ENCODE measurements at regions not wholly inside any gene's neighbourhood (a gene's known extent, or its start where the extent isn't known, plus 50 kb on each side); places are given as distances from the start of the nearest gene placed in this dataset.

GRCh38 chr16:52932321-52932720 lies 120.4 kb downstream of the CHD9NB start (continued):
- TF ChIP-seq ZC3H4 (CRISPR knock-in tag; IDR thresholded peaks at IDR 0.05; ENCODE audit: borderline replicate concordance) = no peak
- TF ChIP-seq NONO (IDR thresholded peaks at IDR 0.05) = no peak
- TF ChIP-seq NONO (CRISPR knock-in tag; conservative IDR thresholded peaks at IDR 0.05) = no peak
- TF ChIP-seq HMG20B (CRISPR knock-in tag; conservative IDR thresholded peaks at IDR 0.05) = no peak

DNA sequence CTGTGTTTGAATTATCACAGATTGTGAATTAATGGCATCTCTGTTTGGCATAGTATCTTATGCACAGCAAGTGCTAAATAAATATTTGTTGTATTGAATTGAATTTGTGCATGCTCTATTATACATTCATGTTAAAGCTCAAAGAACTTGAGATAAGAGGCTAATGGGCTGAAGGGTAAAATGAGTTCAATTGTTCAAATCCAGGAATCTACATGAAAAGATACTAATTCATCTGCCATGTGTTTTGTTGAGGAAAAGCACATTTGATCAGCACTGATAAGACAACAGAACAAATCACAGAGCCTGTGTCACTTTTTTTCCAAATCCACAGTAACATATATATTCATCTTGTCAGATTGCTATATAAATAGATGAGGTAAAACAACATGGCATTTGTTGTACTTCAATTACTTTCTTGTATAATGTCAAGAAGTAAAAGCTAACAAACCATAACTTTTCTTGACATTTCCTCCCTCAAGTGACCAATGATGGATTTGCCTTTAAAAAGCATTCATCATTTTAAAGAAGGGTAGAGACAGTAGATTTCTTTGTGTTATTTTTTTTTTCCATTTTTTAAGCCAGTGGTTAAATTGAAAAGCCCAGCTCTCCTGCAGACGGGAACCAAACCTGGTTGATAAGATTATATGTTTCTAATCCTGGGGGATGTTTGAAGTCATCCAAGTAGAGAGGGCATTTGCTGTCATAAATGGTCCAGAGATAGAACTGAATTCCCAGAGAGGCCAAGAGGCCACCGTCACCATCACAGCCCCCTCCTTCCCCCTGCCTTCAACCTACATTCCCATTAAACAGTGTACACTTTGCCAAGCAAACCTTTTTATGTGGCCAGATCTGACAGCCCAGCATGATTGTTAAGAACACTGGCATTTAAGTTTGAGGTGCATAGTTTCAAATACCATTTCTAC lies 123.0 kb downstream of the CHD9NB start:
- intact Hi-C loops (cut with micrococcal nuclease; ENCODE audit: unreplicated experiment) = no loop called here
- ATAC-seq = no peak
- DNase-seq (ENCODE audit: low spot score) = no peak
- no peaks in the 10 kb centered on the region for H3K36me3 ChIP-seq (replicated peaks in 1 of 2; ENCODE audit: control insufficient read depth in 1 of 2, insufficient read depth in 2 of 2, low read length in 2 of 2)
- H3K27me3 ChIP-seq (ENCODE audit: control insufficient read depth in 1 of 2, insufficient read depth in 2 of 2, low read length in 2 of 2) = no peaks in the 10 kb centered on the region
- H3K79me2 ChIP-seq (ENCODE audit: insufficient read depth, low read length) = no peaks in the 10 kb centered on the region
- H3K9me3 ChIP-seq (ENCODE audit: low read length) = no peaks in the 10 kb centered on the region
- H3K4me3 ChIP-seq (replicated peaks in 1 of 3; ENCODE audit: insufficient read depth in 1 of 3, low read depth in 2 of 3, low read length in 3 of 3) = no peak overlapping the region
- ChIA-PET CTCF (ENCODE audit: low intra/inter-chr PET ratio, low total read pairs) (no interaction called here), POLR2A (no interaction called here)
- in situ Hi-C loops (cut with HindIII; ENCODE audit: extremely low pct_ligation_motif_present, low pct_unique_long_range_greater_than_20kb) = no loop called here
- no peak for FAIRE-seq
- H3K27ac ChIP-seq (ENCODE audit: extremely low read length, insufficient read depth, low read length) = no peak overlapping the region
- no TSS peak for BruUV-seq (replicated peaks)
- H4K20me1 ChIP-seq (ENCODE audit: insufficient read depth, low read length) = no peaks in the 10 kb centered on the region
- no peaks in the 10 kb centered on the region for H3K4me1 ChIP-seq (ENCODE audit: insufficient read depth, low read length)
- no peak overlapping the region for H3K9ac ChIP-seq (ENCODE audit: insufficient read depth, low read depth, low read length)
- H2AFZ ChIP-seq (ENCODE audit: low read length) = no peak overlapping the region
- no peak overlapping the region for H3K4me2 ChIP-seq (ENCODE audit: low read depth, low read length)
- WGBS (ENCODE audit: low lambda C conversion rate) = 3% methylated on average over 2 of the region's 2 CpGs
- TF ChIP-seq ZSCAN20 (CRISPR knock-in tag; IDR thresholded peaks at IDR 0.05; ENCODE audit: borderline replicate concordance) = no peak
- TF ChIP-seq MYNN (CRISPR knock-in tag; IDR thresholded peaks at IDR 0.05; ENCODE audit: low read depth) = no peak
- no peak for TF ChIP-seq ZNF660 (CRISPR knock-in tag; IDR thresholded peaks at IDR 0.05; ENCODE audit: borderline replicate concordance, low read depth)
- no peak for TF ChIP-seq NR0B2 (CRISPR knock-in tag; IDR thresholded peaks at IDR 0.05)
- no peak for TF ChIP-seq KLF6 (CRISPR knock-in tag; IDR thresholded peaks at IDR 0.05)
- TF ChIP-seq KIAA2018 (CRISPR knock-in tag; IDR thresholded peaks at IDR 0.05; ENCODE audit: borderline replicate concordance) = no peak
- no peak for TF ChIP-seq PCBP2 (optimal IDR thresholded peaks at IDR 0.05; ENCODE audit: low read depth, low read length, poor library complexity, severe bottlenecking)
- TF ChIP-seq POLR2AphosphoS2 (IDR thresholded peaks at IDR 0.05; ENCODE audit: low read depth, low read length) = no peak
